ENCODE measurements at regions not wholly inside any gene's neighbourhood (a gene's known extent, or its start where the extent isn't known, plus 50 kb on each side); places are given as distances from the start of the nearest gene placed in this dataset.
"Not testable (repeated sequence)": the region's sequence is repeated elsewhere in the genome, so short reads cannot be mapped to it uniquely, and the experiment has no call there.

DNA sequence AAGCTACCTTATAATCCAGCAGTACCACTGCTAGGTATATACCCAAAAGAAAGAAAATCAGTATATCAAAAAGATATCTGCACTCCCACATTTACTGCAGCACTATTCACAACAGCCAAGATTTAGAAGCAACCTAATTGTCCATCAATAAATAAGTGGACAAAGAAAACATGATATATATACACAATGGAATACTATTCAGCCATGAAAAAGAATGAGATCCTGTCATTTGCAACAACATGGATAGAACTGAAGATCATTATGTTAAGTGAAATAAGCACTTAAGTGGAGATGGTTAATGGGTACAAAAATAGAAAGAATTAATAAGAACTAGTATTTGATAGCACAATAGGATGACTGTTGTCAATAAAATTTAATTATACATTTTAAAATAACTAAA, 90.7 kb upstream of the PKN2 start:
- H3K36me3 ChIP-seq (ENCODE audit: insufficient read depth, low read length): no peaks in the 10 kb centered on the region
- no peaks in the 10 kb centered on the region for H3F3A ChIP-seq (ENCODE audit: insufficient read depth, low read length)
- no peak overlapping the region for H3K4me2 ChIP-seq (ENCODE audit: low read length)
- H3K9me2 ChIP-seq (ENCODE audit: low read depth, low read length): no peaks in the 10 kb centered on the region
- no peaks in the 10 kb centered on the region for H3K4me1 ChIP-seq (ENCODE audit: insufficient read depth, low read length, severe bottlenecking)
- no peaks in the 10 kb centered on the region for H3K27me3 ChIP-seq (ENCODE audit: insufficient read depth, low read length)
- no peak overlapping the region for H3K27ac ChIP-seq (ENCODE audit: low read depth, low read length, poor library complexity, severe bottlenecking)
- H3K9me3 ChIP-seq (ENCODE audit: low read length): no peaks in the 10 kb centered on the region
- no peak overlapping the region for H3K4me3 ChIP-seq (ENCODE audit: low read depth, low read length, poor library complexity, severe bottlenecking)
- H3K79me2 ChIP-seq (ENCODE audit: insufficient read depth, low read length): no peaks in the 10 kb centered on the region
- no peaks in the 10 kb centered on the region for H4K20me1 ChIP-seq (ENCODE audit: insufficient read depth, low read length)
- TF ChIP-seq EZH2 (IDR thresholded peaks at IDR 0.05; ENCODE audit: borderline replicate concordance, low read length): no peak
- TF ChIP-seq, protein P1, sequence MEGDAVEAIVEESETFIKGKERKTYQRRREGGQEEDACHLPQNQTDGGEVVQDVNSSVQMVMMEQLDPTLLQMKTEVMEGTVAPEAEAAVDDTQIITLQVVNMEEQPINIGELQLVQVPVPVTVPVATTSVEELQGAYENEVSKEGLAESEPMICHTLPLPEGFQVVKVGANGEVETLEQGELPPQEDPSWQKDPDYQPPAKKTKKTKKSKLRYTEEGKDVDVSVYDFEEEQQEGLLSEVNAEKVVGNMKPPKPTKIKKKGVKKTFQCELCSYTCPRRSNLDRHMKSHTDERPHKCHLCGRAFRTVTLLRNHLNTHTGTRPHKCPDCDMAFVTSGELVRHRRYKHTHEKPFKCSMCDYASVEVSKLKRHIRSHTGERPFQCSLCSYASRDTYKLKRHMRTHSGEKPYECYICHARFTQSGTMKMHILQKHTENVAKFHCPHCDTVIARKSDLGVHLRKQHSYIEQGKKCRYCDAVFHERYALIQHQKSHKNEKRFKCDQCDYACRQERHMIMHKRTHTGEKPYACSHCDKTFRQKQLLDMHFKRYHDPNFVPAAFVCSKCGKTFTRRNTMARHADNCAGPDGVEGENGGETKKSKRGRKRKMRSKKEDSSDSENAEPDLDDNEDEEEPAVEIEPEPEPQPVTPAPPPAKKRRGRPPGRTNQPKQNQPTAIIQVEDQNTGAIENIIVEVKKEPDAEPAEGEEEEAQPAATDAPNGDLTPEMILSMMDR (IDR thresholded peaks at IDR 0.05; ENCODE audit: low read length): no peak
- no peak overlapping the region for H3K9ac ChIP-seq (ENCODE audit: low read length)
- H2AFZ ChIP-seq (ENCODE audit: low read length): no peak overlapping the region

DNA sequence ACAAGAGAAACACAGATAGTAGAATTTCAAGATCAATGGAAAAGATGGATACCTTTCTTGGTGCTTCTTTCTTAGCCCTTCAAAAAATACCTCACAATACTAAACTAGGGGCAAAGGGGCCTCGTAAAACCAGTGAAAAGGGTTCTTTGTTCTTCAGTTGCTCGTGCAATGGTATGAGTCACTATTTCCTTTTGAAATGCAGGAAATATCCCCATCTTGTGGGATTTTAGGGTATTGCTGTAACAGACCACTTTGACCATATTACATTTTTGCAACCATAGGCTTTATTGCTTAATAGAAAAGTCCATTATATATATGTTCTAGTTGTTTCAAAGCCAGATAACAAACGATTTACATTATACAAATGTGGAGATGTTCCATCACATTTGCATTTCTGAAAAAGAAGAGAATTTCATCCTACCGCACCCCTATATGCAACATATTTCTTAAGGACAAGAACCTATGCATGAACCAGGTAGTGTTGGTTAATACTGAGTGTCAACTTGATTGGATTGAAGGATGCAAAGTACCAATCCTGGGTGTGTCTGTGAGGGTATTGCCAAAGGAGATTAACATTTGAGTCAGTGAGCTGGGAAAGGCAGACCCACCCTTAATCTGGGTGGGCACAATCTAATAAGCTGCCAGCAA, 88.6 kb upstream of the PKN2 start:
- Histone ChIP-seq H3K79me2 (ENCODE audit: insufficient read depth, low read length) (no peaks in the 10 kb centered on the region), H3K27me3 (ENCODE audit: insufficient read depth, low read length) (no peaks in the 10 kb centered on the region), H3K36me3 (ENCODE audit: insufficient read depth, low read length) (no peaks in the 10 kb centered on the region), H3K9me2 (ENCODE audit: low read depth, low read length) (no peaks in the 10 kb centered on the region), H3K4me3 (ENCODE audit: low read depth, low read length, poor library complexity, severe bottlenecking) (no peak overlapping the region), H3K4me2 (ENCODE audit: low read length) (no peak overlapping the region), H3K27ac (ENCODE audit: low read depth, low read length, poor library complexity, severe bottlenecking) (no peak overlapping the region), H3K9ac (ENCODE audit: low read length) (no peak overlapping the region), H3K4me1 (ENCODE audit: insufficient read depth, low read length, severe bottlenecking) (no peaks in the 10 kb centered on the region), H3F3A (ENCODE audit: insufficient read depth, low read length) (no peaks in the 10 kb centered on the region), H4K20me1 (ENCODE audit: insufficient read depth, low read length) (no peaks in the 10 kb centered on the region), H2AFZ (ENCODE audit: low read length) (no peak overlapping the region), H3K9me3 (ENCODE audit: low read length) (no peaks in the 10 kb centered on the region)
- TF ChIP-seq EZH2 (IDR thresholded peaks at IDR 0.05; ENCODE audit: borderline replicate concordance, low read length): no peak
- TF ChIP-seq, protein P1 (IDR thresholded peaks at IDR 0.05; ENCODE audit: low read length): peak; percentile 63

DNA sequence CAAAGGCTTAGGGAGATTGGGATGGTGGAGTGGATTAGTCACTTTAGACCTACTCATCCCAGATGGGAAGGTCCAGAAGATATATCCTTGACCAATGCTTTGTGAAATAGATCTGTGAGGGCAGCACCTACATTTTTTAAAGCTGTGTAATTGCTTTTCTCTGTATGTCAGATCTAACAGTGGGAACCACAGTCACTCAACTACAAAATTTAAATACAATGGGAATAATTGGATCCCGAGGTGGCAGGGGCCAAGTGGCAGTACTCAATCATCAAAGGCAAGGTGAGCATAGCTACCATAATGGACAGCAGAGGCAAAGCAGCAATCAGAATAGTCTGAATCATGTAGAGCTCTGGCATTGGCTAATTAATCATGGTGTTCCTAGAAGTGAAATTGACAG, 86.1 kb upstream of the PKN2 start:
- H3K4me2 ChIP-seq (ENCODE audit: low read length); H3K9me3 ChIP-seq (ENCODE audit: low read length); H2AFZ ChIP-seq (ENCODE audit: low read length); H3K27ac ChIP-seq (ENCODE audit: low read depth, low read length, poor library complexity, severe bottlenecking); H3K9me2 ChIP-seq (ENCODE audit: low read depth, low read length); H3K27me3 ChIP-seq (ENCODE audit: insufficient read depth, low read length); H3K79me2 ChIP-seq (ENCODE audit: insufficient read depth, low read length); H3F3A ChIP-seq (ENCODE audit: insufficient read depth, low read length); H3K4me3 ChIP-seq (ENCODE audit: low read depth, low read length, poor library complexity, severe bottlenecking); H3K36me3 ChIP-seq (ENCODE audit: insufficient read depth, low read length); H3K9ac ChIP-seq (ENCODE audit: low read length); H3K4me1 ChIP-seq (ENCODE audit: insufficient read depth, low read length, severe bottlenecking); H4K20me1 ChIP-seq (ENCODE audit: insufficient read depth, low read length): not testable (repeated sequence)

All from OCI-LY1 (cell line).